Stimulated activated CD8-positive, alpha-beta memory T cell treated with anti-CD3 and anti-CD28 coated beads, Interleukin-7, amount 100 ng/mL, for 24 hours (primary cell): ENCODE measurements at regions not wholly inside any gene's neighbourhood (a gene's known extent, or its start where the extent isn't known, plus 50 kb on each side); places are given as distances from the start of the nearest gene placed in this dataset.
"Not testable (repeated sequence)": the region's sequence is repeated elsewhere in the genome, so short reads cannot be mapped to it uniquely, and the experiment has no call there.

Source experiments
- DNase-seq: peaks from one replicate; pipeline ENCODE4 v3.0.0-alpha.2; 2020; ENCODE audit warnings: low read depth

DNA sequence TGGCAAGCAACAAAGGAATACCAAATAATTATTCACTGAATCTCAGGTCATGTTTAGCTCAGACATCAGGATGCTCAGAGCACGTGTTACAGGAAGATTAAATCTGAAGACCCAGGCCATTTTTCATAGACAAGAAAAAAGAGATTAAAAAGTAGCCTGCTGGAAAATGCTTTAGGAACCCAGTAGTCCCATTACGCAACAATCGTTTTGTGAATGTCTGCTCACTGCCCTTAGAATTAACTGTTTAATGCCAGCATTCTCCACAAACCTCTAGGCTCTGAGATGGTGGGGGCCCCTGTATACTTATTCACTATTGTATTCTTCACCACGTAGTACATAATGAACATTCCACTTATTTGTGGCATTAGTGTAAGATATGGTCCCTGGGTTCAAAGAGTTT is 154.6 kb upstream of the NYAP2 start:
- DNase-seq = no peak

DNA sequence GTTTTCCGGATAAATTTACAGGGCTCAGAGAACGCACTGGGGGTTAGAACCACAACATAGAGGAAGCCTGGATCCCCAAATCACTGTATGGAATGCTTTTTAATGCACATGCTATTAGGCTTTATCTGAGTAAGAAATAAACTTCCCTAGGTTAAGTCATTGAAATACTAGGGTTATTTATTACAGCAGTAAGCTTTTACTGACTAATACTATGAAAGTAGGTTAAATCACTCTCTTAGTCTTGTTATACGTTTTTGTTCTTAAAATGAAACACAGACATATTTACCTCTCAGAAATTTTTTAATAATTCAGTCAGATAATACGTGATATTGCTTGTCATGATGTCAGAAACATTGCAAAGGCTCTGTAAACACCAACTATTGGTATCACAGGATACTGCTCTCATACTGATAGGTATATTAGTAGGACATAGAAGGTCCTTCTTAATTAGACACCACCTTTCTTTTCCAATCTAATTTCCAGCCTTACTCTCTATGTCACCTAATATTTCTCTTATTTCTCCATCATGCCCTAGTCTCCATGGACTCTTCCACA is 162.7 kb upstream of the NYAP2 start:
- no peak for DNase-seq

DNA sequence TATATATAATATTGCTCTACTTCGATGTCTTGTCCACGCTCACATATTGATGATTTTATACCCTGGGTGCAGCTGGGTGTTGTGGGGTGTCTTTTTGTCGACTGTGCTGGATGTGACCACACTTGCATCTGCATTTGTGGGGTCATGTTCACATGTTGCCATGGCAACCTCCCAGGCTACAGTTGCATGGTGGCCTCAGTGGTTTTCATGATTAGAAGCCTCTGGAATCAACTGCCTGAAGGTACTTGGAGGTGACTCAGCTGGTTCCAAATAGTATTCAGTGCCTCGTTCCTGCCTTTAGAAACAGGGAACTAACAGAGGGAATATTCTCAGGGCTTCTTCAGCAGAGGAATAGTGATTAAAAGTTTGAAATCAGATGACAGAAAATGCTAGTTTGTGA is 166.3 kb upstream of the NYAP2 start:
- DNase-seq = no peak

DNA sequence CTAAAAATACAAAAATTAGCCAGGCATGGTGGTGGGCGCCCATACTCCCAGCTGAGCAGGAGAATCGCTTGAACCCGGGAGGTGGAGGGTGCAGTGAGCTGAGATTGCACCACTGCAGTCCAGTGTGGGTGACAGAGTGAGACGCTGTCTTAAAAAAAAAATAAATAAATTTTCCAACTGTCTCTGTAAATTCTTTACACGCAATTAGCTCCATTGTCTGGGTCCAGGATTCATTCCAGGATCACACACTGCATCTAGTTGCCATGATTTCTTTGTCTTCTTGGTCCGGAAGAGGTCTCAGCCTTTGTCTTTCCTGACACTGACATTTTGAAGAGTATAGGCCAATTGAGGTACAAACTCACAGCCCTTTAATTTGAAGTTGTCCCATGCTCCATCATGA is 167.6 kb upstream of the NYAP2 start:
- DNase-seq = no peak

DNA sequence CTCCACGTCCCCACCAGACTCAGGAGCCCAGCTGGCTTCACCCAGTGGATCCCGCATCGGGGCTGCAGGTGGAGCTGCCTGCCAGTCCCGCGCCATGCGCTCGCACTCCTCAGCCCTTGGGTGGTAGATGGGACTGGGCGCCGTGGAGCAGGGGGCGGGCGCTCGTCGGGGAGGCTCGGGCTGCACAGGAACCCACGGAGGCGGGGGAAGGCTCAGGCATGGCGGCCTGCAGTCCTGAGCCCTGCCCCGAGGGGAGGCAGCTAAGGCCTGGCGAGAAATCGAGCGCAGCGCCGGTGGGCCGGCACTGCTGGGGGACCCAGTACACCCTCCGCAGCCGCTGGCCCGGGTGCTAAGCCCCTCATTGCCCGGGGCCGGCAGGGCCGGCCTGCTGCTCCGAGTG is 170.2 kb upstream of the NYAP2 start:
- DNase-seq = not testable (repeated sequence)

DNA sequence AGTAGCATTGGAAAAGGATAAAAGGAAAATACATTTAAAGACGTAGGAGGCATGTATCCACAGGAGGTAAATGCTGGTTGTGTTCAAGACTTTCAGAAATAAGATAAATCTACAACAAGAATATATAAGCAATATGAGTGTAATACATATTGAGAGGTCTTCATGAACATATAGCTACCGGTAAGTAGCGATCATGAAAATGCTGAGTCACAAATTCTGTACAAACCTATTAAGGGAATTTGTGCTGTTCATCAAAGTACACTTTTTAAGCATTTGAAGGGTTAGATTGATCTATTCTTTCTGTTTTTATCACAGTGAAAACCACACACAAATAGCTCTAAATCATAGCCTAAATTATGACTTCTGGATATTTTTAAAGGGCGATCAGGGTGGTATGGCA is 173.1 kb upstream of the NYAP2 start:
- no peak for DNase-seq

DNA sequence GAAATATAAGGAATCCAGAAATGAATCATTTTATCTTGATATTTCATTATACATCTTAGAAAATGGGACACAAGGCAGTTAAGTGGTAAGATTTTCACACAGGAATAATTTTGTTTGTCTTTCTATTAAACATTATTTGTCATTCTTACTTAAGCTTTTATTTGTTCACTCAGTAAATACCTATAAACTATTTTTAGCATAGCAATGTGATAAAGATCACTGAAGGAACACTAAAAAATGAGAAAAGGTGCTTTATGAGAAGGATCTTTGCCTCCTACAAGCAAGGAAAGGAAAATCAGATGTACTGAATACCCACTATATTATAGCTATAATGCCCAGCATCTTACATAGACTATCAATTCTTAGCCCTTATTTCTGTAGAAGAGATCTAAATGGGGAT is 176.2 kb upstream of the NYAP2 start:
- DNase-seq = no peak

DNA sequence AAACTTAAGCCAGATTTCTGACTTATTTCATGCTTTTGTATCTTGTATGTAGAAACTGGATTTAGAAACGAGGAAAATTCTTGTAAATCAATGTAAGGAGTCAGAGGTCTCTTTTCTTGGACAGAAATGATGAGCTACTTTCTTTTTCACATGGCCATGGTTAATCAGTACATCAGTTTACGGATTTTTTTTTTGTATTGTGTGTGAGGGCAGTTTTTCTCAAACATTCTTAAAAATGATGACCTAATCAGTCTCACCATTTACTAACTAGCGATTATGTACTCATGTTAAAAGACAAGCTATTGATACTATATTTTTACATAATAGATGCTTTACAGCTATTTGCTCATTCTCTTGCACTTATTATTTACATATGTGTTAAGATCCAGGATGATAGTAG is 165.2 kb upstream of the DOCK10 start:
- DNase-seq = no peak

DNA sequence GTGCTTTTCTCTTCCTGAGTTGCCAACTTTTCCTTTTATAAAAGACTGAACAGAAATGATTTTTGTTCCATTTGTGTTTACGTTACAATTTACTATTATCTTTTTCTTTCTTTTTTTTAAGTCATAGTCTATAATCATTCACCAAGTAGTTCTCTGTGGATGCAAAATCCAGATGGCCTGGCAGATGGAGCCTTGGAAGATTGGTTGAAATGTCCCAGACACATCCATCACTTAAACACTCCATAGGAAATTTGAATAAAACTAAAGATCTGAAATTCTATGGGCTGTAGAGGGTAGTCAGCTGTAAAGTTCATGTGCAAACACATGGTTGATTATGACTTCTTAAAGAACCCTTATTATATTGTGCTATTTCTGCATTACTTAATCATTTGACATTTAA is 164.8 kb upstream of the DOCK10 start:
- DNase-seq = no peak

DNA sequence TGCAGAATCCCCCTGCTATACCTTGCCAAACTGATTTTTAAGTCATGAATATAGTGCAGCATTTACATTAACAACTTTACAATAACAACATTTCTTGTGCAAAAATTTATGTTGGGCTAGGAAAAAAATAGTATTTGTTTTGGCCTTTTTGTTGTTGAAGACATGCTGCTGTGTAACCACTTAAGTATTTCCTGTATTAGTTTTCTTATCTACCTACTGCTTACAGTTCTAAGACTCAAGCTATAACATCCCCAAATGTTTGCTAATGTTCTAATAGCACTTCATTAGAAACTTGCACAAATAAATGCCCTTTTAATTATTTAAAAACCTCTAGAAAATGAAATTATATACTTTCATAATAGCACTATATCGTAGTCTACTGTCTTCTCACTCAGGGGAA is 154.3 kb upstream of the DOCK10 start:
- no peak for DNase-seq

DNA sequence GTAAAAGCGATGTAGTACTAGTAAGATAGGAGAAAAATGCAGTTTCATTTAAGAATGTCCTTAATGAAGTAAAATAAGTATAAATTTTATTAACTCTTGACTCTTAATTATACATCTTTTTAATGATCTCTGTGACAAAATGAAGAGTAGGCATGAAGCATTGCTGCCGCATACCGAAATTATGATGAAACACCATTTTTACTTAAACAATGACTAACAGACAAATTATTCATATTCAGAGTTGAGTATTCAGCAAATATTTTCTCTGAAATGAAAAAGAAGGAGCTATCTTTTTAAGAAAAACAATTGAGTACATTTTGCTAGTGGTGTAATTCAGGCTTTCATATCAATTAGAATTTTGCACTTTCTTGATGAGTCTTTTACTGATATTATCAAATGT is 150.6 kb upstream of the DOCK10 start:
- no peak for DNase-seq

DNA sequence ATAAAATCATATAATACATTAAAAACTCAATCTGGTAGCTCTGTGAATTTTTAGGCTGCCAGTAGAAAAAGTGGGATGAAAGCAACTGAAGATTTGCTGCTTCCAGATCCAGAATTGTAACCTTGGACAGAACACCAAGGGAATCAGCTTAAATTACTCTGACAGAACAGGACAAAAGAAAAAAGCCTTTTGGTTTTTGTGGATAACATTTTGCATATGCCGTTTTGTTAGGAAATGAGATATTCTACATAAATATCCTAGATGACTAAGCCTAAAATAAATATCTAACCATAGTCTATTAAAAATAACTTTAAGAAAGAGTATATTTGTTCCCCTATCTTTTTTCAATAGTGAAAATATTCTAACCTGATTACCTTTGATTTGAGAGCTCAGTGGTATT is 148.7 kb upstream of the DOCK10 start:
- DNase-seq = no peak

DNA sequence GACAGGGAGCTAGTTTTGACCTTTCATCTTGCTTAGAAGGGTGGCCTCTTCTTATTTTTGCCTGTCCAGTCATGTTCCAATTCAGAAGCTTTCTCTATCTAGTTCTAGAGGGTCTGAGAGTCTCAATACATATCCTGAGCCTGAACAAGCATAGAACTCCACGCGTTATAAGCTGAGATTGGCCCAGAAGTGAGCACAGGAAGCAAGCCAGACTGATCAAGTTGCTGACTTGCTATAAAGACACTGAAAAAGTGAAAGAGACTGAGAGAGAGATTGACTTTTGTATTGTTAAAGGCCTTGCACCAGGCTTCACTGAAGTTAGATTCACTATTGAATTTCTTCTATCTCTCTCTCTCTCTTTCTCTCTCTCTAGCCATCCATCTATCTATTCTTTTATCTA is 142.7 kb upstream of the DOCK10 start:
- no peak for DNase-seq

DNA sequence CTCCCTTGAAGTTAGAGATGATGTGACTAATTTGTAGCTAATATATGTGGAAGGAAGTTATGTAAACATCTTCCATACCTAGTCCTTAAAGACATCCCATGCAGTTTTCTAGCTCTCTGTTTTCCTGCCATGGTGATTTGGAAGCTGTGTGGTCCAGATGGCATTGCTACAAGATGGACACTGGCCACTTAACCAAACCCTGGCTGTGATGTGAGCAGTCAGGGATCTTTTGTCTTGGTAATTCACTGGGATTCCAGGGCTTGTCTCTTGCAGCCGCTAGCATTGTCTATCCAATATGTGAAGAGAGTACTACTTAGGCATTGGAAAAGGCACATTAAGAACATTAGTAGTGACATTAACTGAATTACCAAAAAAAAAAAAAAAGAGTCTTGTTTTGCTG is 139.9 kb upstream of the DOCK10 start:
- no peak for DNase-seq

DNA sequence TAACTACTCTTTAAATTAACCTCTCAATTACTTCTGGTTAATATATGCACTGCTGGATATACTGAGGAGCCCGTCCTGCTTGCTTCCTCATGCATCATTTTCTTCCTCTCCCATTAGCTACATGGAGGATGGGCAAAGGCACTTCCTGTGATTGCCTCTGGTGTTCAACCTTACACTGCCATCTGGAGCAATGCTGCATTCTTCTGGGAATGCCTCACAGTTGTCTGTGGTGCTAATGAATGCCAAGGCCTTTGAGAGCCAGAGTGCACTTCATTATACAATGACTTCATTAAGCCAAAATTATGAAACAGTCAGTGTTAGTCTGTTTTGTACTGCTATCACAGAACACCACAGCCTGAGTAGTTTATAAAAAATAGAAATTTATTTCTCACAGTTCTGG is 134.8 kb upstream of the DOCK10 start:
- DNase-seq = no peak

DNA sequence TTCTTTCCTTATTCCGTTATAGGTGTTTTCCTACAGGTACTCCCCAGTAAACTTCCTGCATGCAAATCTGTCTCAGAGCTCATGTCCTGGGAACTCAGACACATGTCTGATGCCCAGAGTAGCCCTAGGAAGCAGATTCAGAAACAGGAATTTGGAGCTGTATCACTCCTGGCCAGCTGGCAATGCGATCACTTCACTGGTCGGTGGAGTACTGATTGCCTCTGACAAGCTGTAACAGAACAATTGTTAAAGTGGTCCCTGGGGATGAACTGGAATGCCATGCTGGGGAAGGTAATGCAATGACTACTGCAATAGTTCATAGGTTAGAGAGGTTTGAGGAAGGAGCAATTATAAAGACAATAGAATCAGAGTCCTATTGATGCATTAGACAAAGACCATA is 131.6 kb upstream of the DOCK10 start:
- no peak for DNase-seq

DNA sequence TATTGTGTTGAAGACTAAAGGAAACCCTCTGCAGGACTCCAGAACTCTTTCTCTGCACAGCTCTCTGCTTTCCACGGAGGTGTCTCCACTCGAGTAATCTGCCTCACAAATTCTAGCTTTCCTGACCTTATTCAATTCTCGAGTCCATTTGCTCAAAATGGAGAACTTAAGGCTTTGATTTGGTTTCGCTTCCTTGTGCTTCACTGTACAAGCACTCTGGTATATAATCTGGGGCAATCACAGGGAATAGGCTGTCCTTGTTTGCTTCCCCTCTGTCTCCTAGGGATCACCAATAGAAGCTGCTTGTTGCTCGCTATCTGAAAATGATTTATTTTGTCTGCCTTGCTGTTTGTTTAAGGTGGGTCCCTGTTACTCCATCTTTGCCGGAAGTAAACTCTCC is 129.1 kb upstream of the DOCK10 start:
- no peak for DNase-seq

DNA sequence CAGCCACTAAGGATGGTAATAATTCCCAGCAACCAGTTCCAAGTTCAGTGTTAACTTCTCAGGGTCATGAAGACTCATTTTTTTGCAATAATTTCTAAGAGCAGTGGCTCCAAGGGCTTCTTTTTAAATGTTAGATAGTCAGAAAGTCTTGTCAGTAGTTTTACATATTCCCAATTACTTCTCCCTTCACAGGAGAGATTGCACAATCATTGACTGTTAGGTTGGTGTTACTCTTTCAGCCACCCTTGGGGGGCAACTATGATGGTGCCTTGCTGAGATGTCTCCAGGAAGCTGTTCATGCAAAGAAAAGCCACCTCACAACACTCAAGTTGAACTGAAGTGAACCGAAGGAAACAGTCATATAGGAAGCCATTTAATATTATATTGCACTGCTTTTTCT is 127.9 kb upstream of the DOCK10 start:
- DNase-seq = no peak

DNA sequence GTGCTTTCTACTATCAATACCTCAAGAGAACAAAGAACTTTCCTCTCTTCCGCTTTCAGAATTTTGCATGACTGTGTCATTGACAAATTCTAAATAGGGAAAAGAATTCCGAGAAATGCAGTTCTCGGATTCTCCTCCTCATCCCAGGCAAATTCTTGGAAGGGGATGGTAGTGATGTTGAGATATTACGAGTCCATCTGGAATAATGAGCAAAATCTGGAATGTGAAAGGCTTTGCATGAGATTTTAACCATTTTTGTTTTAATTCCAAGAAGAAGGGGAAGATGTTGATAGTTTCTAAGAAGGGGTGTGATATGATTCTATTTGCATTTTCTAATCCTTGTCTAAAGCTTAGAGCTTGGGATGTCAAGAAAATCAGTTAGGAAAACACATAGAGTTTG is 127.1 kb upstream of the DOCK10 start:
- no peak for DNase-seq

DNA sequence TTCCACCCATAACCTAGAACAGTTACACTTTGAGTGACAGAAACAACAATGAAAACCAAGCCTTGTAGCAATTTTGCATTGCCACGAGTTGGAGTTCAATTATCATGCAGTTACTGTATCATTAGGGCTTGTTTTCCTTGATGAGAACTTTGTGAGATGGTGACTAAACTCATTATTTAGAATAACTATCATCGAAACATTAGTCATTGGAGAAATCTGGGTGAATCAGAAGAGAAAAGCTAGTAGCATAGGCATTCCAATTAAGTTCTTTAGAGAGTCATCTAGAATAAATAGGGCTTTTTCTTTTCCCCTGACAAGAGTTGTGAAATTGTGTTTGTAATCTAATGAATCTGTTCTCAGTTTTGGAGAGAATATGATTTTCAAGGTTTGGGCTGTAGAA is 122.8 kb upstream of the DOCK10 start:
- DNase-seq = no peak

DNA sequence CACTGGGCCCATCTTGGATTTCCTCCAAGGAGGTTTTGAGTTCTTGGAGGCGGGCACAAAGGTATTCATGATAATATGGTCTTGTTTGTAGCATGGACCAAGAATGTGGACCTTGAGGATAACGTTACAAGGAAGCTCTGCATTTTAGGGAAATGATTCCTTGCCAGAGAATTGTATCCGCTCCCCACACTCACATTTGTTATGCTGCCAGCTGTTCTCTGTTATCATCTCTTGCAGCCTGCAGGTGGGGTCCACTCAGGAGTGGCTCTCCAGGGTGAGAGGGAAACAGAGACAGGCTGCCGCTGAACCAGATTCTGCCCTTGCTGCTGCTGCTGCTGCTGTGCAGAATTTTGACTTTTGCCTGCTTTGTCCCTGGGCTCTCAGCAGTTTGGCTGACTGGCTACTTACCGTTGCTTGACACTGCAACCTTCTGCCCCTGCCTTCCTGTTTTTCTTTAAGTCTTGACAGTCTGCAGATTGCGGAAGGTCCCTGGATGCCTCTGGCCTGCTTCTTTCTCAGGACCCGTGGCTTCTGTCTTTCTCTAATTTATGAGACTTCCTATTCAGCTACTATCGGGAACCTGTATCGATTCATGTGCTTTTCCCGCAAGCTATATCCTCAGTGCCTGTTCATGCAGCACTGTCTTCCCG is 122.3 kb upstream of the DOCK10 start:
- no peak for DNase-seq

DNA sequence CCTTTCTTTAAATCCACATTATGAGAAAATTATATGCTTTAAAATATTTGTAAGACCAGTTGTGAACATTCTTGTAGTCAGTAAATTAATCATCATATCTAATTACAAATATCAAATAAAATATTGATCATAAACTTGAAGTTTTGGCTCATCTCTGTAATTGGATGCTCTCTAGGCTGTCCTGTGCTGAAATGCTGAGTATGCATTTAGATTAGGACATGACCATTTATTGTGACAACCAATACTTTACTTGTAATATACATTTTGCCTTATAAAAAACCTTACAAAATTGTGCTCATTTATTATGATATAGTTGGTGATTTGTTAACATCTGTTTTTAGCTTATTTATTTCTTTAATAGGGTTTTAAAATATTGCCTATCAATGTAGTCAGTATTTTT is 116.1 kb upstream of the DOCK10 start:
- no peak for DNase-seq

DNA sequence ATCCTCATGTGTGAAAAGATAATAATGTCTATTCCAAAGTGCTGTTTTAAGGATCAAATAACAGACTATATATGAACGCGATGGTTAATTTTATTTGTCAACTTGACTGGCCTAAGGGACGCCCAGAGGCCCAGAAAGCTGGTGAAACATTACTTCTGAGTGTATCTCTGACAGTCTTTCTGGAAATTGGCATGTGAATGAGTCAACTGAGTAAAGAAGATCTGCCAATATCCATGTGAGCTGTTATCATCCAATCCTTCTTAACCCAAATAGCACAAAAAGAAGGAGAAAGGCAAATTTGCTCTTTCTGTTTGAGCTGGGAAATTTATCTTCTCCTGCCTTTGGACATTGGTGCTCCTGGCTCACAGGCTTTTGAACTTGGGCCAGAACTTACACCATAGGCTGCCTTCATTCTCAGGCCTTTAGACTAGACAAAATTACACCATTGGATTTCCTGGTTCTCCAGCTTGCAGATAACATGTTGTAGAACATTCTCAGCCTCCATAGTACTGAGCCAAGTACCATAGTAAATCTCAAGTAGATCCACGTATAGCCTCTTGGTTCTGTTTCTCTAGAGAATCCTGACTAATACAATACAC is 114.7 kb upstream of the DOCK10 start:
- no peak for DNase-seq

DNA sequence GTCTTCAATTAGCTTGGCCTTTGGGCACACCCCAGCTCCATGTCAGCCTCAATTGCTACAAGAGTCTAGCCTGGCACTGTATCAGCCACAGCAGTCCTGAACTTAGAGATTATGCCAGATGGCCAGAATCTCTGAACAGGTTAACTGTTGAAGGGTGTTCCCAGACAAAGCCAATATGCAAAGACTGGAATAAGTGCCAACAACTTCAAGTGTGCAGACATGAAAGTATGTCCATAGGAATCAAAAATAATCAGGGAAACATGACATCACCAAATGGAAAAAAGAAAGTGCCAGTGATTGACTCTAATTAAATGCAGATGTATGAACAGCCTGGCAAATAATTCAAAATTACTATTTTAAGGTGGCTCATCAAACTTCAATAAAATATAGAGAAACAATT is 98.5 kb upstream of the DOCK10 start:
- DNase-seq = no peak
